GM18868 (cell line): ENCODE measurements at regions not wholly inside any gene's neighbourhood (a gene's known extent, or its start where the extent isn't known, plus 50 kb on each side); places are given as distances from the start of the nearest gene placed in this dataset.
A peak's percentile ranks its signal among the peaks of the same experiment; 100 is the strongest.

Source experiments
- ATAC-seq: cut with Tn5 transposase; IDR thresholded peaks from one replicate; pipeline ENCODE4 v1.9.1; 2021; ENCODE audit warnings: mild to moderate bottlenecking, moderate library complexity; ENCODE audit not compliant: unreplicated experiment

- ATAC-seq: no peak
These were observed 56.1 kb upstream of the ELMO1 start for GRCh38 chr7:37504801-37505200.

- no peak for ATAC-seq
These were observed 57.2 kb upstream of the ELMO1 start for GRCh38 chr7:37505750-37506353.

- ATAC-seq: no peak
These were observed 59.5 kb upstream of the ELMO1 start for GRCh38 chr7:37508118-37508517.

GRCh38 chr7:37510043-37510634, 61.5 kb upstream of the ELMO1 start:
- no peak for ATAC-seq

- no peak for ATAC-seq
These were observed 63.3 kb upstream of the ELMO1 start for GRCh38 chr7:37511915-37512314.

GRCh38 chr7:37514497-37514896, 65.8 kb upstream of the ELMO1 start:
- no peak for ATAC-seq

- no peak for ATAC-seq
These were observed 68.0 kb upstream of the ELMO1 start for GRCh38 chr7:37516664-37517063.

- no peak for ATAC-seq
These were observed 69.6 kb upstream of the ELMO1 start for GRCh38 chr7:37518266-37518665.

- no peak for ATAC-seq
These were observed 75.4 kb upstream of the ELMO1 start for GRCh38 chr7:37524056-37524455.

GRCh38 chr7:37524797-37525196, 76.1 kb upstream of the ELMO1 start:
- ATAC-seq: no peak

GRCh38 chr7:37526623-37527022, 78.0 kb upstream of the ELMO1 start:
- ATAC-seq: no peak

- no peak for ATAC-seq
These were observed 78.4 kb upstream of the ELMO1 start for GRCh38 chr7:37527109-37527508.

- ATAC-seq: no peak
These were observed 82.6 kb upstream of the ELMO1 start for GRCh38 chr7:37531225-37531624.

- no peak for ATAC-seq
These were observed 84.0 kb upstream of the ELMO1 start for GRCh38 chr7:37532636-37533035.

GRCh38 chr7:37534893-37535610, 86.4 kb upstream of the ELMO1 start:
- ATAC-seq: no peak

GRCh38 chr7:37535841-37536240, 87.2 kb upstream of the ELMO1 start:
- ATAC-seq: no peak

- no peak for ATAC-seq
These were observed 88.0 kb upstream of the ELMO1 start for GRCh38 chr7:37536706-37537105.

- ATAC-seq: no peak
These were observed 88.8 kb upstream of the ELMO1 start for GRCh38 chr7:37537439-37537838.

- ATAC-seq: no peak
These were observed 90.3 kb upstream of the ELMO1 start for GRCh38 chr7:37538945-37539344.

- no peak for ATAC-seq
These were observed 92.3 kb upstream of the ELMO1 start for GRCh38 chr7:37540917-37541316.

- peak; percentile 82 for ATAC-seq
These were observed 93.3 kb upstream of the ELMO1 start for GRCh38 chr7:37541810-37542443.
